ENCODE measurements at regions not wholly inside any gene's neighbourhood (a gene's known extent, or its start where the extent isn't known, plus 50 kb on each side); places are given as distances from the start of the nearest gene placed in this dataset.

DNA sequence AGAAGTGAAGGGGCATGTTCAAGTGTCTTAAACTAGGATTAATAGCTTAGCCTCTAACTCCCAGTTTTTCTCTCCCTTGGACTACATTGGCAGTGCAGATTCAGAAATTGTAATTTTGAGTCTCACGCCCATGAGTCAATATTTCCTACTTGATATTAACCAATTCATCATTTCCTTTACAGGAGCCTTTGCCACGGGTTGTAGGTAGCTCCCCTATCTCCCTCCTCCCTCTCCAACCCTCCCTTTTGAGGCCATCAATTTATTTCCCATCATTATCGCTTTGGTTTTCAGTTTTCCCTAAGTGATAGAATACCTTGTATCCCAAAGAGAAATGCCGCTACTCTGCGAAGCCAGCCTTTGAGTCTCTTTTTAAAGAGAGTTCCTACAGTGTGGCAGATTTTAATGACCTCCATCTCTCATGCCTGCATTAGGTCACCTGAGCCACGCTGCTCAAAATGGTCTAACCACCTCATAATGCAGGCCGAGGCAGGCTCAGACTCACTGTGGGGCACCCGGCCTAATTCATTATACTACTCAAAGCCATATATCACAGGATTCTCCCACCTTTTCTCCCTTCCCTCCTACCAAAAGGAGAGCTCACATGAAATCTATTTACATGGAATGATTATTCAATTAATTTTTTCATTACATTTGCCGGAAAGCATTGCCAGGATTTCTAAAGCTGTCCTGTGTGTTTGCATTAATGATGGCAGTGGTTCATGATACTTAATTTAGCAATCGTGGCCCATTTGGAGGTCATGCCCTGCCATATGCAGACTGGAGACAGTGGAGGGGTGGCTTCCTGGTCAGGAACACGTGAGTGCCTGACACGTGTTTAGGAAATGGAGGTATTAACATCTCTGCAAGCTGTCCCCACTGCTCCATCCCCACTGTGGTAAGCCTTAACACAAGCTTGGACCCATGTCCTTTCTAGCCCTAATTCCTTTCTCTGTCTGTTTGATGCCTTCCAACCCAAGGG lies 448.2 kb upstream of the AUTS2 start:
- DNase-seq (ENCODE audit: low spot score) = no peak

DNA sequence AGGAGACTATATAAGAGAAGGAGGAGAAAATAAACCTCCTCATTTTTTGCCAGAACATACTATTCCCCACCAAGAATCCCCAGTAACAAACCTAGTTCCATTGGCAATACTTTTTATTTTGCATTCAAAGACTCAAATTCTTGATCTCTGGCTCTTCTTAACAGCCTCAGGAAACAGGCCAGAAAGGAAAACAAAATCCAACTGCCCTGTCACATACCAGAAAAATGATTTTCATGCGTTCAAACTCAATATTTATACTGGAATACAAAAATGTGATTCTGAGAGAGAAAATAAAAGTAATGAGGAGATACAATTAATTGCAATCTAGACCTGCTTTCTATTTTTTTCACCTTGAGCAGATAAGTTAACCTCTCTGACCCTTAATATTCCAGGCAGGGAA lies 435.9 kb upstream of the AUTS2 start:
- DNase-seq (ENCODE audit: low spot score) = no peak

DNA sequence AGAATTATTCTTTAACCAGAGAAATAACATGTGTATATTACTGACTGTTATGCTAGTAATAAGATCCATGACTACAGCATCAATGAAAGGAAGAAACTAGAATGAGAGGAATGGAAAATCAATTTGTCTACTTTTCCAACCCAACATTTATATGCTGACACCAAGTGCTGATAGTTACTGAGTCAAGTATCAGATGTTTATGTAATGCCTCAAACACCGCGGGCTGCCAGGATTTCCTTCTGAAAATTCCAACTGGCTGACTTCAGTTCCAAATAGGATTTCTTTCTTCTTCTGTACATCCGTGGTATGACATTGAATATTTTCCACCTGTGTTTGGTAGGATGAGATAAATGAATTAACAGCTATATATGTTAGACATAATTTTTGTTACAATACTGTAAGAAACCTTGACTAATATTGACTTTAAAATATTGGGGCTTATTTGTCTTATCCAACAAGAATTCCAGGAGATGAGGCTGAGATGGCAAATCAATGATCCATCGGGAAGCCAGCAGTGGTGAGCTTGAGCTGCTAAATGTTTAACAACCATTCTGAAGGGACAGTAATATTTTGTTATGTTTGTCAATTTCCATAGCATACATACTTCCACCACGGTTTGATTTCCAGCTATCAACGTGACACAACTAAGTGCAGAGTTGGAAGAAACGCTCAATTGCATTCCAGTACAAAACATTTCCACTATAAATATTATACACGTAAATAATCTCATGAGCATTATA lies 435.2 kb upstream of the AUTS2 start:
- no peak for DNase-seq (ENCODE audit: low spot score)

- no peak for DNase-seq (ENCODE audit: low spot score)
Observed at GRCh38 chr7:69166979-69167516, 431.2 kb upstream of the AUTS2 start.

DNA sequence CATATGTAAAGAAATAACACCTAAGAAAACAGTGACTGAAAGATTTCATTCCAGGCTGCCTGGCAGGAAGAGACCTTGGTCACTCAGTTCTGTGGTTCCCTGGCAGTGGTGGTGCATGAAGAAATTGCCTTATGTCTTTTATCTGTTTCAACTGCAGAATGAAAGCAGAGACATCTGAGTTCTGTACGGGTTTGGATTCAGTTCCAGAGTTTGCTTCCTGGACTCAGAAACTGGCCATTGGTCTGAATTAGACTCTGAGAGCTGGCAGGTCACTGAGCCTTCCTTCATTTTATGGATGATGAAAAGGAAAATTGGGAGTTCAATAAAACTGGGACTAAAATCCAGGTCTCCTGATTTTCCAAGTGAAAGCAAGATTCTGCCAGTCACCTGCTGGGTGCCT lies 428.9 kb upstream of the AUTS2 start:
- DNase-seq (ENCODE audit: low spot score) = no peak

GRCh38 chr7:69172357-69173077 lies 425.8 kb upstream of the AUTS2 start:
- DNase-seq (ENCODE audit: low spot score) = no peak

GRCh38 chr7:69173341-69173740 lies 424.9 kb upstream of the AUTS2 start:
- DNase-seq (ENCODE audit: low spot score) = no peak

DNA sequence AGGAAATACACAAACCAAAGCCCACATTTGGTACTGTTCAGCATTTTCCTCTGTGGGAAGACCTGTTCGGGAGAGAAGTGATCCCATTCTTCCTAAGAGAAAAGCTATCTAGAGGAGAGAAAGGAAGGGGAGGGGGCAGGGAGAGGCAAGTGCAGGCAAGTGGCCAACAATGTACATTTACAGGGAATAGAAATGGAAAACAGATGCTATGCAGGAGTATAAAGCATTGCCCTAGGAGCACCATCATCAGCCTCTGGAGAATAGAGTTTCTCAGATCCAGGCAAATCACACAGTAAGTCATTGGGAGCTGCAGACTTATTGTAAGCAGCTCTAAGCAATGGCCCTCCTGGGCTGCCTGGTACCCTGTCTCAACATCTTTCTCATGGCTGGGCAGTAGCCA lies 424.4 kb upstream of the AUTS2 start:
- no peak for DNase-seq (ENCODE audit: low spot score)

GRCh38 chr7:69176841-69177240 lies 421.4 kb upstream of the AUTS2 start:
- no peak for DNase-seq (ENCODE audit: low spot score)

DNA sequence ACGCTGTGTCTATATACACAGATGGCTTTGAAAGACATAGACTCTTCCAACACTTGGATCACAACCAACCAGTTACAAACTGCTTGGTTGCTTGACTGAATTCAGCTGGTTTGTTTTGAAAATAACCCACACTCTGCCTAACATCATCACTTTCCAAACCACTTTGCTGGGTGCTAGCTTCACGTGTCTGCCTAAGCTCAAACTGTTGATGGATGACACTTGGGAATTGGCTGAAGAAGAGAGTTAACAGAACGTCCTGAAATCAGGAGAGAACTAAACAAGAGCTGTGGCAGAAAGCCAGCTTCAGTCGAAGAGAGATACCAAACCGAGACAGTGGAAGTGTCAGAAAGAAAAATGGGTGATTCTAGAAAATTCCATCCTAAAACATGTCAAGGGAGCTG lies 420.8 kb upstream of the AUTS2 start:
- no peak for DNase-seq (ENCODE audit: low spot score)

DNA sequence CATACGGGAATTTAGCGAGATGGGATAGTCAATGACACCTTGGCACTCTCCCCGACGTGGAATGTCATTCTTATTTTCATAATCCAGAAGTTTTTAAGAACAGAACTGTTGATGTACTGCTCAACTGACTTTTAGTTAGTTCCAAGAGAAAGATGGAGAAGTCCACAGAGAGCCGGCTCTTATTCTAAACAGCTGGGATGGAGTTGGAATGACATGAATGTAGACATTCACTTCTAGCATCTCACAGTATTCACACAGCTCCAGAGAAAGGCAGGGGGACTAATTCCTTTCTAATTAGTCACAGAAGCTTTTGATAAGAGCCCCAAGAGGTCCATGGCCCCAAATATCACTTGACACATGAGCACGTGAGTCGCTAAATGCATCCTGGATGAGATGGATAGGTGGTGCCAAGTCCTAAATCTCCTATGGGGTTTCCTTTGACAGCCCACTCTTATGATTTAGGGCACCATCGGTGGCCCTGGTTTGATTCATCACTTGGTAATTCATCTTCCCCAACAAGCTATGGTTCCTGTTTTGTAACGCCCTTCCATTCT lies 420.3 kb upstream of the AUTS2 start:
- no peak for DNase-seq (ENCODE audit: low spot score)

GRCh38 chr7:69180662-69181061 lies 417.6 kb upstream of the AUTS2 start:
- DNase-seq (ENCODE audit: low spot score) = no peak

DNA sequence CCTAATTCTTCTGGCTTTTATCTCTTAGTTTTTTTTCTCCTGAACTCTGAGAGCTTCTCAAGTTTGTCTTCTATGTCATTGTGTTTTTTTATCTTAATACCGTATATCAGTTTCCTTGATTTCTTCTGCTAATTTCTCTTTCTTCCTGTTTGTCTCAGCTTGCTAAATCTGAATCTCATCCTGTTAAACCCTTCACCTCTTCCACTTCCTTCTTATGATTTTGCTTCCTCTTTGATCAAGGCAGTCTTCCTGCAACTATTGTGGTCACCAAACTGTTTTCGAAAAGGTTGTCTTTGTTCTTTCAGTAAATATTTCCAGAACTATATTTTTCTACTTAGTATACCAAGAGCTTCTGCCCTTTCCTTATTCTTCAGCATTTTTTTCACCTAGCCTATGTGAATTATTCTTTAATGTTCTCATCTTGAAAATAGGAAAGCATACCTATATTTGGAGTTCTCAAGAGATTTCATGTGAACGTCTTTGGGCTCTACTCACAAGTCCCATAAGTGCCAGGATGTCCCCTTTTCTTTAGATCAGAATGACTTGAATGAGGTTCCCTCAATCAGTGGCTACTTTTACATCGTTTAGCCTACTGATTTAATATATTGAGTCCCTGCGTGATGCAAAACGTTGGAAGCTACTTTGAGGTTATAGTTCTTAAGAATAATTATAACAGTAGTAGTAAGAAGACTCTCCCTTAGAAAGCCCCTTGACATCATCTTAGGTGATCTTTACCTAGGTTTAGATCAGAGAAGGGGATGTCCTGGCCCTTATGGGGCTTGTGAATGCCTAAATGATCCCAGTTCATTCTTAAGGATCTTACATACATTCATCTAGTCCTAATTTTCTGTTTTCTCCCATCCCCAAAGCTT lies 415.4 kb upstream of the AUTS2 start:
- DNase-seq (ENCODE audit: low spot score) = no peak

DNA sequence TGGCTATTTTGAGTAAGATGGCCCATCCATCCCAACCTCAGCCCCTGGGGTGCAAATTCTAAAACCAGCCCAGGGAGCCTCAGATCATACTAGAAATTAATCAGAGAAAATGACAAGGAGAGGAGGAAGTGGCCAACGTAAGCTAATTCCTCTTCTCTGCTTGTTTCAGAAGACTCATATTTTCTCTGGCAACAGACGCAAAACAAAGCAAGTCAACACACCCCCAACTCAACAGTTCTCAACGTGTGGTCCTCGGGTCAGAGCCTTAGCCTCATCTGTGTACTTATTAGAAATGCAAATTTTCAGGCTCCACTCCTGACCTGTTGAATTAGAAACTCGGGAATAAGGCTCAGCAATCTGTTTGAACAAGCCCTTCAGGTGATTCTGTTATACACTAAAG lies 413.9 kb upstream of the AUTS2 start:
- no peak for DNase-seq (ENCODE audit: low spot score)

DNA sequence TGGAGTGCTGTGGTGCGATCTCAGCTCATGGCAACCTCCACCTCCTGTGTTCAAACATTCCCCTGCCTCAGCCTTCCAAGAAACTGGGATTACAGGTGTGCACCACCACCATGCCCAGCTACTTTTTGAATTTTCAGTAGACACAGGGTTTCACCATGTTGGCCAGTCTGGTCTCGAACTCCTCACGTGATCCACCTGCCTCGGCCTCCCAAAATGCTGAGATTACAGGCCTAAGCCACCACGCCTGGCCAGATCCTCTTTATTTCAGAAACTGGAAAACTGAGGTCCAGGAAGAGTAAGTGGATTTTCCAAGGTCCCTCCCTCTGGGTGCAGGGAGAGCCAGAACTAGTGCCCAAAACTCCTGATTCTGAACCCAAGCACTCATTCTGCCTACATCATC lies 413.1 kb upstream of the AUTS2 start:
- no peak for DNase-seq (ENCODE audit: low spot score)

DNA sequence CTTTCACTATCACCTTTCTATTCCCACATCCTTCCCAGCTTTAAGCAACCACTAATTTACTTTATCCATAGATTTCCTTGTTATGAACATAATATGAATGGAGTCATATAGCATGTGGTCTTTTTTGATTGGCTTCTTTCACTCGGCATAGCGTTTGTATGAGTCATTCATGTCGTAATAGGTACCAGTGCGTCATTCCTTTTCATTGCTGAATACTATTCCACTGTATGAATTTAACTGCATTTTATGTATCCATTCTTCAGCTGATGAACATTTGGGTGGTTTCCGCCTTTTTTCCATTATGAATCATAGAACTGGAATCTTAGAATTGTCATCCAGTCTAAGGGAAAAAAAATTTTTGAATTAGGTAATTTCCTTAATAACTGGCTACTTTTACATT lies 411.3 kb upstream of the AUTS2 start:
- DNase-seq (ENCODE audit: low spot score) = no peak

GRCh38 chr7:69187824-69188333 lies 410.4 kb upstream of the AUTS2 start:
- no peak for DNase-seq (ENCODE audit: low spot score)

DNA sequence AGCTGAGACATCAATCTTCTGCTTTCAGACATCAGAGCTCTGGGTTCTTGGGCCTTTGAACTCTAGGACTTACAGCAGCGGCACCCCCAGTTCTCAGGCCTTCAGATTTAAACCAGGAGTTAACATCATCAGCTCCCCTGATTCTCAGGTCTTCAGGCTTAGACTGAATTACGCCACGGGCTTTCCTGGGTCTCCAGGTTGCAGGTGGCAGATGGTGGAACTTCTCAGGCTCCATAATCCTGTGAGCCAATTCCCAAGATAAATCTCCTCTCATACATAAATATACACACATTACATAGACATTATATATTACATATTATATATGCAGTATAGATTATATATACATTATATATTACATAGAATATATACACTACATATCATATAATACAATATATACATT lies 408.9 kb upstream of the AUTS2 start:
- DNase-seq (ENCODE audit: low spot score) = no peak

- DNase-seq (ENCODE audit: low spot score) = no peak
Observed at GRCh38 chr7:69190025-69190424, 408.2 kb upstream of the AUTS2 start.

- DNase-seq (ENCODE audit: low spot score) = no peak
Observed at GRCh38 chr7:69190763-69191162, 407.5 kb upstream of the AUTS2 start.

- DNase-seq (ENCODE audit: low spot score) = no peak
Observed at GRCh38 chr7:69192134-69192533, 406.1 kb upstream of the AUTS2 start.

Measured in COLO829 (cell line).